Suprapubic skin (tissue), 4 donors: ENCODE measurements at regions not wholly inside any gene's neighbourhood (a gene's known extent, or its start where the extent isn't known, plus 50 kb on each side); places are given as distances from the start of the nearest gene placed in this dataset.

Source experiments
- CTCF ChIP-seq, 2 donors: fragments of 200-600 bp in 1 of 2; fragments of 450-650 bp in 1 of 2; sonication (generic) in 1 of 2; IDR thresholded peaks; one replicate each; pipeline ENCODE4 v1.5.1; 2016 to 2019; ENCODE audit warnings: antibody characterized with exemption in 2 of 2, mild to moderate bottlenecking in 1 of 2, moderate library complexity in 1 of 2
- EP300 ChIP-seq: sonication (generic); formaldehyde crosslinking; IDR thresholded peaks from one replicate; pipeline ENCODE4 v1.6.1; 2017; ENCODE audit warnings: antibody characterized with exemption
- POLR2A ChIP-seq, 2 donors: fragments of 450-650 bp; IDR thresholded peaks; one replicate each; pipeline ENCODE4 v1.6.1; 2017; ENCODE audit warnings: antibody characterized with exemption in 2 of 2, mild to moderate bottlenecking in 2 of 2, moderate library complexity in 2 of 2
- POLR2AphosphoS5 ChIP-seq, 3 donors: sonication (generic); formaldehyde crosslinking; IDR thresholded peaks; one replicate each; pipeline ENCODE4 v1.6.1; 2017; ENCODE audit warnings: antibody characterized with exemption in 3 of 3

- TF ChIP-seq CTCF (IDR thresholded peaks at IDR 0.05) (no peak), POLR2A (IDR thresholded peaks at IDR 0.05) (no peak), POLR2AphosphoS5 (IDR thresholded peaks at IDR 0.05) (no peak), EP300 (no peak)
Observed at GRCh38 chr4:19999775-20000414, 251.8 kb upstream of the SLIT2 start.
